Activated naive CD4-positive, alpha-beta T cell treated with anti-CD3 and anti-CD28 coated beads for 36 hours (primary cell): ENCODE measurements at regions not wholly inside any gene's neighbourhood (a gene's known extent, or its start where the extent isn't known, plus 50 kb on each side); places are given as distances from the start of the nearest gene placed in this dataset.
"Not testable (repeated sequence)": the region's sequence is repeated elsewhere in the genome, so short reads cannot be mapped to it uniquely, and the experiment has no call there.

Experiments
- CTCF ChIA-PET: fragments of 350-600 bp; sonication (Branson Sonifier 250); formaldehyde crosslinking; loops from one replicate; lab custom pipeline; 2021; ENCODE audit warnings: antibody characterized with exemption; lab: Charles Lee
- DNase-seq: peaks from one replicate; pipeline ENCODE4 v3.0.0-alpha.2; 2020
- H3K27ac Mint-ChIP-seq: one replicate; pipeline ENCODE4 v1.8.0; 2021; ENCODE audit warnings: mild to moderate bottlenecking, mixed read lengths
- H3K27me3 Mint-ChIP-seq: one replicate; pipeline ENCODE4 v1.8.0; 2021; ENCODE audit warnings: low read depth, mixed read lengths
- H3K36me3 Mint-ChIP-seq: one replicate; pipeline ENCODE4 v1.8.0; 2021; ENCODE audit warnings: low read depth, mixed read lengths
- H3K4me1 Mint-ChIP-seq: one replicate; pipeline ENCODE4 v1.8.0; 2021; ENCODE audit warnings: low read depth, mixed read lengths
- H3K4me3 Mint-ChIP-seq: one replicate; pipeline ENCODE4 v1.8.0; 2021; ENCODE audit warnings: mild to moderate bottlenecking, moderate library complexity, mixed read lengths
- H3K9me3 Mint-ChIP-seq: one replicate; pipeline ENCODE4 v1.8.0; 2021; ENCODE audit warnings: mixed read lengths
- intact Hi-C: fragments of 100-400 bp; cut with micrococcal nuclease; formaldehyde crosslinking; loops from one replicate; pipeline ENCODE4 v1.15.1; 2023

- H3K27ac Mint-ChIP-seq, DNase-seq, H3K9me3 Mint-ChIP-seq, intact Hi-C loops, CTCF ChIA-PET, H3K36me3 Mint-ChIP-seq, H3K4me3 Mint-ChIP-seq, H3K4me1 Mint-ChIP-seq, H3K27me3 Mint-ChIP-seq: not testable (repeated sequence)
Observed at GRCh38 chr1:242985096-242985495, 270.0 kb downstream of the CEP170 start.

GRCh38 chr1:242973341-242973740 lies 281.7 kb downstream of the CEP170 start:
- H3K4me3 Mint-ChIP-seq, intact Hi-C loops, H3K9me3 Mint-ChIP-seq, DNase-seq, CTCF ChIA-PET, H3K36me3 Mint-ChIP-seq, H3K27me3 Mint-ChIP-seq, H3K4me1 Mint-ChIP-seq, H3K27ac Mint-ChIP-seq: not testable (repeated sequence)

- CTCF ChIA-PET = no interaction called here
- Mint-ChIP-seq H3K27ac (no peak overlapping the region), H3K27me3 (peaks cover 4% of the 10 kb centered on the region), H3K4me3 (no peak overlapping the region), H3K4me1 (no peaks in the 10 kb centered on the region), H3K36me3 (no peaks in the 10 kb centered on the region), H3K9me3 (peaks cover 10% of the 10 kb centered on the region)
- DNase-seq = no peak
- intact Hi-C loops = no loop called here
Observed at GRCh38 chr1:242966892-242967291, 288.2 kb downstream of the CEP170 start.

GRCh38 chr1:242959397-242959796 lies 295.7 kb downstream of the CEP170 start:
- intact Hi-C loops, H3K4me3 Mint-ChIP-seq: not testable (repeated sequence)

GRCh38 chr1:242954945-242955344 lies 300.1 kb downstream of the CEP170 start:
- H3K27me3 Mint-ChIP-seq, H3K4me3 Mint-ChIP-seq, H3K9me3 Mint-ChIP-seq, H3K4me1 Mint-ChIP-seq, CTCF ChIA-PET, H3K27ac Mint-ChIP-seq, H3K36me3 Mint-ChIP-seq, intact Hi-C loops, DNase-seq: not testable (repeated sequence)

More at GRCh38 chr1:242959397-242959796, 295.7 kb downstream of the CEP170 start:
- H3K27ac Mint-ChIP-seq, H3K4me1 Mint-ChIP-seq, H3K27me3 Mint-ChIP-seq, DNase-seq, CTCF ChIA-PET, H3K36me3 Mint-ChIP-seq, H3K9me3 Mint-ChIP-seq: not testable (repeated sequence)

- Mint-ChIP-seq H3K9me3 (peaks cover 10% of the 10 kb centered on the region), H3K36me3 (no peaks in the 10 kb centered on the region), H3K4me3 (no peak overlapping the region), H3K27me3 (peaks cover 11% of the 10 kb centered on the region), H3K4me1 (no peaks in the 10 kb centered on the region), H3K27ac (no peak overlapping the region)
- intact Hi-C loops = no loop called here
- DNase-seq = no peak
- CTCF ChIA-PET = no interaction called here
Observed at GRCh38 chr1:242946206-242946605, 308.9 kb downstream of the CEP170 start.

- H3K27me3 Mint-ChIP-seq, H3K4me3 Mint-ChIP-seq, H3K27ac Mint-ChIP-seq, H3K9me3 Mint-ChIP-seq, H3K36me3 Mint-ChIP-seq, intact Hi-C loops, H3K4me1 Mint-ChIP-seq, CTCF ChIA-PET: not testable (repeated sequence)
- peak; percentile 9 for DNase-seq
Observed at GRCh38 chr1:242936725-242937124, 318.4 kb downstream of the CEP170 start.

GRCh38 chr1:242924717-242925116 lies 330.4 kb downstream of the CEP170 start:
- H3K4me1 Mint-ChIP-seq, CTCF ChIA-PET, H3K36me3 Mint-ChIP-seq, H3K9me3 Mint-ChIP-seq, DNase-seq, H3K4me3 Mint-ChIP-seq, H3K27ac Mint-ChIP-seq, H3K27me3 Mint-ChIP-seq, intact Hi-C loops: not testable (repeated sequence)

- H3K9me3 Mint-ChIP-seq, H3K27ac Mint-ChIP-seq, H3K4me1 Mint-ChIP-seq, H3K27me3 Mint-ChIP-seq, DNase-seq, H3K36me3 Mint-ChIP-seq, intact Hi-C loops, H3K4me3 Mint-ChIP-seq: not testable (repeated sequence)
- CTCF ChIA-PET = interaction anchor here (0.6 kb wide), 1 partner anchor 868 kb away, joined by 3 read pairs; no protein-coding TSS in a partner anchor
Observed at GRCh38 chr1:242923603-242924002, 331.5 kb downstream of the CEP170 start.

GRCh38 chr1:242914729-242915128 lies 340.4 kb downstream of the CEP170 start:
- H3K27ac Mint-ChIP-seq, CTCF ChIA-PET, DNase-seq, H3K27me3 Mint-ChIP-seq, intact Hi-C loops, H3K4me3 Mint-ChIP-seq, H3K36me3 Mint-ChIP-seq, H3K9me3 Mint-ChIP-seq, H3K4me1 Mint-ChIP-seq: not testable (repeated sequence)

- H3K9me3 Mint-ChIP-seq, intact Hi-C loops, H3K27me3 Mint-ChIP-seq, H3K4me3 Mint-ChIP-seq, H3K36me3 Mint-ChIP-seq, CTCF ChIA-PET, H3K27ac Mint-ChIP-seq, DNase-seq, H3K4me1 Mint-ChIP-seq: not testable (repeated sequence)
Observed at GRCh38 chr1:242912855-242913254, 342.2 kb downstream of the CEP170 start.

GRCh38 chr1:242900558-242900957 lies 354.5 kb downstream of the CEP170 start:
- H3K9me3 Mint-ChIP-seq, H3K36me3 Mint-ChIP-seq, H3K4me1 Mint-ChIP-seq, H3K4me3 Mint-ChIP-seq, CTCF ChIA-PET, intact Hi-C loops, H3K27ac Mint-ChIP-seq, DNase-seq, H3K27me3 Mint-ChIP-seq: not testable (repeated sequence)

GRCh38 chr1:242890192-242890741 lies 364.8 kb downstream of the CEP170 start:
- H3K36me3 Mint-ChIP-seq = no peaks in the 10 kb centered on the region
- H3K27me3 Mint-ChIP-seq = peaks cover 19% of the 10 kb centered on the region
- DNase-seq = peak; percentile 10
- no peak overlapping the region for H3K4me3 Mint-ChIP-seq
- H3K9me3 Mint-ChIP-seq = peaks cover 1% of the 10 kb centered on the region
- intact Hi-C loops = no loop called here
- CTCF ChIA-PET = no interaction called here
- H3K27ac Mint-ChIP-seq = no peak overlapping the region
- H3K4me1 Mint-ChIP-seq = no peaks in the 10 kb centered on the region
